ENCODE measurements at regions not wholly inside any gene's neighbourhood (a gene's known extent, or its start where the extent isn't known, plus 50 kb on each side); places are given as distances from the start of the nearest gene placed in this dataset.

DNA sequence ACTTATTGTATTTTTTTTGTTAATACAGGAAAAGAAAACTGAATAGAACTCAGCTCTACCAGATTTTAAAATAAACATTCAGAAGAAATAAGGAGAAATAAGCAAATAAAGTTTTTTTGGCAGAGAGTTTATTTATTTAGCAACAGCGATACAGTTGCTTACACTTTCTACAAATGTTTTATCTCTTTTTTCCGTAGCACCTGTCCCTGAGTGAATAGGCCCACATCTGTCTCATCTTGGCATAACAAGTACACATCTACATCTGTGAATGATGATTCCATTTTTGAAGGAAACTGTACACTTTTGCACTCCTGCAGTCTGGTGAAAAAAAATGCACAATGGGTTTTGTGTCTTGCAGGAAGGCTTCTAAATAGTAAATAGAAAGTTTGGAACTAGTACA is 783.6 kb upstream of the ZEB2 start:
- no peak for DNase-seq (ENCODE audit: low spot score in 2 of 2)
- Histone ChIP-seq H3K4me3 (no peak overlapping the region), H3K4me1 (no peaks in the 10 kb centered on the region), H3K27me3 (no peaks in the 10 kb centered on the region), H3K27ac (no peak overlapping the region), H3K36me3 (no peaks in the 10 kb centered on the region), H3K9me3 (no peaks in the 10 kb centered on the region)
- intact Hi-C loops (cut with DNase I; ENCODE audit: low total_unique reads) = no loop called here
- TF ChIP-seq POLR2AphosphoS5 (IDR thresholded peaks at IDR 0.05) (no peak), POLR2A (IDR thresholded peaks at IDR 0.05) (no peak), CTCF (IDR thresholded peaks at IDR 0.05) (no peak)

DNA sequence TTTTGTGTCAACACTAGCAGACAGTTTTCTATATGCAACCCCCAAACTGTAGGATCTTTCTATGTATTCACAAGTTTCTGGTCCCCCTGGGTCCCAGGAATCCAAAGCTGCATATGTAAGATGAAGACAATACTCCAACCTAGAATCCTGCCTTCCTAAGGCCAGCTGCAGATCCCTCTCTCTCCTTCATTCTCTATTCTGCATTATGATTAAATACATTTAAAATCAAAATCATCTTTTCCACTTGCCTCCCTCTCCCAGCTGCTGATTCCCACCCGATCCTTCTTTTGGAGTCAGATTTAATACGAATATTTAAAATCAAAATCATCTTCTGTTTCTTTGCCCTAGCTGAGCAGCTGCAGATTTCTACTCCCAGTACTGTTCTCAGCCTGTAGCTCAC is 783.0 kb upstream of the ZEB2 start:
- intact Hi-C loops (cut with DNase I; ENCODE audit: low total_unique reads) = no loop called here
- H3K27me3 ChIP-seq = no peaks in the 10 kb centered on the region
- H3K4me1 ChIP-seq = no peaks in the 10 kb centered on the region
- no peaks in the 10 kb centered on the region for H3K36me3 ChIP-seq
- no peak overlapping the region for H3K27ac ChIP-seq
- no peak overlapping the region for H3K4me3 ChIP-seq
- H3K9me3 ChIP-seq = no peaks in the 10 kb centered on the region
- TF ChIP-seq POLR2A (IDR thresholded peaks at IDR 0.05) (no peak), CTCF (IDR thresholded peaks at IDR 0.05) (no peak), POLR2AphosphoS5 (IDR thresholded peaks at IDR 0.05) (no peak)
- no peak for DNase-seq (ENCODE audit: low spot score in 2 of 2)

DNA sequence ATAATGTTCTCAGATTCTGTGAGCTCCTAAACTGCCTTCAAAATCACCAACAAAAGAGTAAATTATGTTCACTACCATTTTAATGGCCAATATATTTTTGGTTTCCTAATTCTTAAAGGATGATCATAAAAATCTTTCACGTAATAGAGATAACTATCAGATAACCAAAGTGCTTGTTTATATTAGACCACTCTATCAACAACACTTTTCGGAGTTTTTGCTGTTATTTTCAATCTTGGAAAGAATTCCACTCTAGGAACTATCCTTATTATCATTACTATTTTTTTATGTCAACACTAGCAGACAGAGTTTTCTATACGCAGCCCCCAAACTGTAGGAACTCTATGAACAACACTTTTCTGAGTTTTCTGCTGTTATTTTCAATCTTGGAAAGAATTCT is 782.5 kb upstream of the ZEB2 start:
- DNase-seq (ENCODE audit: low spot score in 2 of 2) = no peak
- Histone ChIP-seq H3K4me1 (no peaks in the 10 kb centered on the region), H3K9me3 (no peaks in the 10 kb centered on the region), H3K27me3 (no peaks in the 10 kb centered on the region), H3K4me3 (no peak overlapping the region), H3K36me3 (no peaks in the 10 kb centered on the region), H3K27ac (no peak overlapping the region)
- intact Hi-C loops (cut with DNase I; ENCODE audit: low total_unique reads) = no loop called here
- TF ChIP-seq CTCF (IDR thresholded peaks at IDR 0.05) = no peak
- no peak for TF ChIP-seq POLR2AphosphoS5 (IDR thresholded peaks at IDR 0.05)
- TF ChIP-seq POLR2A (IDR thresholded peaks at IDR 0.05) = no peak

DNA sequence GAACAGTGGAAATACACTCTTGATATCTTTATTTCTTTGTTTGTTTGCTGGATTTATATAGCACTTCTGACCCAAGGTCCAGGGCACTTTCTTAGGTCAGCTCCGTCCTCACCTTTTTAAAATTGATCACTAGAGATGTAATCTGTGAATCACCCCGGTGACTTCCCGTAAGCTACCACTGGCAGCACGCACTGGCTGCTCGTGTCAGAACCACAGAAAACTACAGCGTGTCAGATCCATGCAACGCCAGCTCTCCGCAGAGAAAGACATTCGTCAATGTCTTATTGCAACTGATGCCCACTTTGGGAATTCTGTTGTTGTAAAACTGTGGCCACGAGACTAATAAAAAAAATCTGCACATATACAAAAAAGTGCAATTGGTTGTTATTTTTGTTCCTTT is 779.4 kb upstream of the ZEB2 start:
- Histone ChIP-seq H3K9me3 (no peaks in the 10 kb centered on the region), H3K27ac (no peak overlapping the region), H3K27me3 (no peaks in the 10 kb centered on the region), H3K36me3 (no peaks in the 10 kb centered on the region), H3K4me1 (no peaks in the 10 kb centered on the region), H3K4me3 (no peak overlapping the region)
- DNase-seq (ENCODE audit: low spot score in 2 of 2) = no peak
- intact Hi-C loops (cut with DNase I; ENCODE audit: low total_unique reads) = no loop called here
- TF ChIP-seq POLR2AphosphoS5 (IDR thresholded peaks at IDR 0.05) (no peak), CTCF (IDR thresholded peaks at IDR 0.05) (no peak), POLR2A (IDR thresholded peaks at IDR 0.05) (no peak)

DNA sequence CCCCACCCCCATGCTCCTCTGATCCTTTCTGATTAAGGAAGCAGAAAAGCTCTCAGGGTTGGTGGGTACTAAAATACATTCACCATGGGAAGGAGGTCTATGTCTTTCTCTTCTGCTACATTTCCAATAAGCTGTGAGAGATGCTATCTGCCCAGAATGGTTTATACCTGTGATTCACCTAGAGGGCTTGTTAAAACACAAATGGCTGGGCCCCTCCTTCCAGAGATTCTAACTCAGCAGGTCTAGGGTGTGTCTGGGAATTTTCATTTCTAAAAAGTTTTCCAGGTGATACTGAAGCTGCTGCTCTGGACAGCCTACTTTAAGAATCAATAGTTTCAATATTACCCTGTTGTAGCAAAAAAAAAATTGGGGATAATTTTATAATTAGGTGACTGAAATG is 772.2 kb upstream of the ZEB2 start:
- DNase-seq (ENCODE audit: low spot score in 2 of 2) = no peak
- intact Hi-C loops (cut with DNase I; ENCODE audit: low total_unique reads) = no loop called here

More for the DNA sequence above, 772.2 kb upstream of the ZEB2 start:
- Histone ChIP-seq H3K4me1 (no peaks in the 10 kb centered on the region), H3K36me3 (no peaks in the 10 kb centered on the region), H3K27ac (no peak overlapping the region), H3K27me3 (no peaks in the 10 kb centered on the region), H3K9me3 (no peaks in the 10 kb centered on the region), H3K4me3 (no peak overlapping the region)
- TF ChIP-seq POLR2A (IDR thresholded peaks at IDR 0.05) = no peak
- TF ChIP-seq POLR2AphosphoS5 (IDR thresholded peaks at IDR 0.05) = no peak
- TF ChIP-seq CTCF (IDR thresholded peaks at IDR 0.05) = no peak
